Ishikawa (cell line): ENCODE measurements at regions not wholly inside any gene's neighbourhood (a gene's known extent, or its start where the extent isn't known, plus 50 kb on each side); places are given as distances from the start of the nearest gene placed in this dataset.

Experiments used
- CEBPB ChIP-seq: IDR thresholded peaks from 2 replicates; pipeline ENCODE4 v1.6.1; 2012
- MAX ChIP-seq: IDR thresholded peaks from 2 replicates; pipeline ENCODE4 v1.6.1; 2012
- TAF1 ChIP-seq: IDR thresholded peaks from 2 replicates; pipeline ENCODE4 v1.6.1; 2012; ENCODE audit warnings: low read depth, mild to moderate bottlenecking
- TEAD4 ChIP-seq: IDR thresholded peaks from 2 replicates; pipeline ENCODE4 v1.6.1; 2012
- YY1 ChIP-seq: IDR thresholded peaks from 2 replicates; pipeline ENCODE4 v1.6.1; 2012; ENCODE audit warnings: low read depth

DNA sequence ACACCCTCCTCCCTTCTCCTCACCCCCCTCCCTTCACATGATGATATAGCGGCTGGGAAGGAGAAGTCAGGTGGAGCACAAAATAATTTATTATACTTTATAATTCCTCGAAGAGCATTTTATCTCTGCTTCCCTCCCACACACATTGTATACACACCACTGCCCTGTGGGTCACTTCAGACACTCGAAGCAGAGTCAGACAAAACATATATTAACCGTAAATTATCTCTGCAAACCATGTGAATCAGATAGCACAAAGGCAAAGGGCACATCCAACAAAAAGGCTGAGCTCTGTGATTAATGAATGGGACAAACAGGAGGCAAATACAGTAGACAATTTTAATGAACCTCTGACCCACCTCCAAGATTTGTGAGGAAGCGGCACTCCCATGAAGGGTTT lies 450.7 kb downstream of the GALC start:
- TF ChIP-seq TAF1 = no peak
- no peak for TF ChIP-seq YY1
- TF ChIP-seq MAX = no peak
- TF ChIP-seq CEBPB = no peak
- TF ChIP-seq TEAD4 = no peak
